Activated T-cell treated with anti-CD3 and anti-CD28 coated beads for 4 hours (primary cell): ENCODE measurements at regions not wholly inside any gene's neighbourhood (a gene's known extent, or its start where the extent isn't known, plus 50 kb on each side); places are given as distances from the start of the nearest gene placed in this dataset.
"Not testable (repeated sequence)": the region's sequence is repeated elsewhere in the genome, so short reads cannot be mapped to it uniquely, and the experiment has no call there.

Experiments used
- DNase-seq: peaks from one replicate; pipeline ENCODE4 v3.0.0-alpha.2; 2020

DNA sequence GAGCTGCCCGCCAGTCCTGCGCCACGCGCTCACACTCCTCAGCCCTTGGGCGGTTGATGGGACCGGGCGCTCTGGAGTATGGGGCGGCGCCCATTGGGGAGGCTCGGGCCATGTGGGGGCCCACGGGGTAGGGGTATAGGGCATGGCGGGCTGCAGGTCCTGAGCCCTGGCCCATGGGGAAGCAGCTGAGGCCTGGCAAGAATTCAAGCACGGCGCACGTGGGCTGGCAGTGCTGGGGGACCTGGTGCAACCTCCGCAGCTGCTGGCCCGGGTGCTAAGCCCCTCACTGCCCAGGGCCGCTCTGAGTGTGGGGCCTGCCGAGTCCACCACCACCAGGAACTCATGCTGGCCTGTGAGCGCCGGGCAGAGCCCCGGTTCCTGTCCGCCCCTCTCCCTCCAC is 229.6 kb upstream of the ZNF608 start:
- DNase-seq, result no peak

DNA sequence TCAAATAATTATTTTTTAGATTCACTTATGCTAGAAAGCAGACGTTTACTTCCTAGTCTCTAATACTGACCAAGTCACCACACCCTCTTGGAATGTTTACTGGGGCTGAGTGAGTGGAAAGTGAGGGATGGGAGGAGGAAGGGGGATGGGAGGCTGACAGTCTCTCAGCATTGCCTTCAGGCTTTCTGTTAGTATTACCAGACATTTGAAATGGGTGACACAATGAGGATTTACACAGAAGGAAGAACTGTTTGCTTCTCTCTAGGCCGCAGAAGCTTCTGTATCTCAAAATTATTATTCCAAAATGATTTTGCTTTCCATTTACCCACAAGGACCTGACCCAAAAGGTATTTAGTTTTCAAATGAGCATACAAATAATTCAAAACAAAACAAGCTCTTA is 232.8 kb upstream of the ZNF608 start:
- no peak for DNase-seq

DNA sequence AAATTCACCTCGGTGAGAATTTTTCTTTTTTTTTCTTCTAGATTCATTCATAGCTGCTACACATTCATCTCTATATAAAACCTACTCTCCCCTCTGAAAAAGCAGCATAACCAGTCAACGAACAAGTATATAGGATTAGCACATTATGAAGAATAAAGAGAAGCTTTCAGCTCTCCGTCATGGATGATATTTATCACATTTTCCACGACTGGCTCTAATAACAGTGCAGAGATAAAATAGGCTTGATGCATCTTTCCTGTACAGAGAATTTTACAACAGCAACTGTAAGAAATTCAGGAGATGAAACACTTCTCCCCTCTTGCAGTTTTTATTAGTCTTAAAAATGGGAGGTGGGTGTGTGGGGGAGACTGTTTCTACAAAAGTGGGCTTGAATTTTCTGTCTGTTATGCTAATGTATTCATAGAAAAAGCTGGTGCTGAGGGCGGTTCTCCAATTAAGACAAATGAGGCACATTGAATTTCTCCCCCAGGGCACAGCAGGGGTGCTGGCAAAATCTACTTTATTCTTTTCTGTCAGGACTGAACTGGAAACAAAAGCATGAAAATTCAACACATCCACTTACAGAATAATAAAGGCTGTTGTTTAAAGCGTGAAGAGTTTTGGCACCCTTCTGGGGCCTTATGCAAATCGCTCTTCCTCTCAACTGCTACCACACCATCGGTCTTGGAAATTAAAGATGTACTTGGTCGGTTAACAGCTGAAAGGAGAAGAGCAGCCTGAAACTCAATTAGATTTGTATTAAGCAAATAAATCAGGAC is 233.9 kb upstream of the ZNF608 start:
- no peak for DNase-seq

DNA sequence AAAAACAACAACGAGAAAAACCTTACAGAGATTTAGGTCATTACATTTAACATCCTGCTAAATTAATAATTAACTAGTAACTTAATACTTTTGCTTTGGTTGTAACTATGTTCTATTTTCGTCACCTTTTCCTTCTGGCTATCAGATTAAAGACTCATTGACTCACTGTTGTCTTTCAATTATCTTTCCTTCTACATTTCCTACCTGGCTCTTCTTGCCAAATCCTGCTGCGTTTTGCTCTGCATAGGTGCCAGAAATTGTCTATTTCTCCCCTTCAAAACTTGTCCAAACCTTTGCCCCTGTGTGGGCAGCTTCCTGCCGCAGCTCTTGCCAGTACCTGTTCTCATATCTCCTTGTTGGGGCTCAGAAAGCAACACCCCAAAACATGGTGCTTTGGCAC is 235.5 kb upstream of the ZNF608 start:
- no peak for DNase-seq

DNA sequence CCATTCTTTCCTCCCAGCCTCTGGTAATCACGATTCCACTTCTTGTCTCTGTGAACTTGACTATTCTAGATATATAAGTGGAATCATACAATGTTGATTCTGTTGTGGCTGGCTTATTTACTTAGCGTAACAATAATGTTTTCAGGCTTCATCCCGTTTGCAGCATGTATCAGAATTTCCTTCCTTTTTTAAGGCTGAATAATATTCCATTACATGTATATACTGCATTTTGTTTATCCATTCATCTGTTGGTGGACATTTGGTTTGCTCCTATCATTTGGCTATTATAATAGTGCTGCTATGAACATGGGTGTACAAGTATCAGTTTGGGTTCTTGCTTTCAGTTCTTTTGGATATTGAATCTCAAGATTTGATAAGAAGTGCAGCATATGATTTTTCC is 239.7 kb upstream of the ZNF608 start:
- no peak for DNase-seq

DNA sequence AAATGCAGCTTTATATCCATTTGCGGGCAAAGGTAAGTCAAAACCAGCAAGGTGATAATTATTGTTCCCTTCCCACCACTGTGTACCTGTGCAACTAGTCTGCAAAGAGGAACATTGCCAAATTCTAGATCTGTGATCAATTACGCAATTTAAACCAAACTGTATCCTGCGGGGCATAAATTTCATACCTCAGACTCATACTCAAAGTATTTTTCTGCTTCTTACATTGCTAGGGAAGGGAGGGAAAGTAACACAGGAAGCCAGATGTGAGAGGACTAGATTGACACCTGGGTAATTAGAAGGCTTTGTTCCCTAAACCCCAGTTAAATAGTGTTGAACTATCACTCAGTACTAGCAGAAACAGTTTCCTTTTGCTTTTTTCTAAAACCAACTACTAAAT is 240.2 kb upstream of the ZNF608 start:
- DNase-seq, result no peak

DNA sequence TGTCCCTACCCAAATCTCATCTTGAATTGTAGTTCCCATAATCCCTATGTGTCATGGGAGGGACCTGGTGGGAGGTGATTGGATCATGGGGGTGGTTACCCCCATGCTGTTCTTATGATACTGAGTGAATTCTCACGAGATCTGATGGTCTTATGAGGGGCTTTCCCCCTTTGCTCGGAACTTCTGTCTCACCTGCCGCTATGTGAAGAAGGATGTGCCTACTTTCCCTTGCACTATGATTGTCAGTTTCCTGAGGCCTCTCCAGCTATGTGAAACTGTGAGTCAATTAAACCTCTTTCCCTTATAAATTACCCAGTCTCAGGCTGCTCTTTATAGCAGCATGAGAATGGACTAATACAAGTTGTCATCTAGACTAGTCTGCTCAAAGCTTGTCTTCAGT is 241.3 kb upstream of the ZNF608 start:
- not testable (repeated sequence) for DNase-seq

DNA sequence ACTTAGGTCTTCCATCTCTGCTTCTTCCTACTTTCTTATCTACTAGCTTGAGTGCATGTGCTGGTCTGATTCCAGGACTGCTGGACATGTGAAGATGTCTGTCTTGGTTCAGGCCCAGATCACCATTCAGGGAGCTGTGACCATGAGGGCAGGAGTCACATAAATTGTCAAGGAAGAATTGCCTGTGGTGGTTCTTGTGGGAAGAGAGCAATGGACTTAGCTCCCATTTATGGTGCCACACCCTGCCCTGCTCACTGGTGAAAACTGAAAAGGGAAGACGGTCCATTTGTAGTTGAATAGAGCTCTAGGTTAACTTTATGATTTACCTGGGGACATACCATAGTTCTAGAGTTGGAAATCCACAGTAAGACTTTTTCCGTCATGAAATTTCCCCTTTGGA is 244.3 kb upstream of the ZNF608 start:
- no peak for DNase-seq

DNA sequence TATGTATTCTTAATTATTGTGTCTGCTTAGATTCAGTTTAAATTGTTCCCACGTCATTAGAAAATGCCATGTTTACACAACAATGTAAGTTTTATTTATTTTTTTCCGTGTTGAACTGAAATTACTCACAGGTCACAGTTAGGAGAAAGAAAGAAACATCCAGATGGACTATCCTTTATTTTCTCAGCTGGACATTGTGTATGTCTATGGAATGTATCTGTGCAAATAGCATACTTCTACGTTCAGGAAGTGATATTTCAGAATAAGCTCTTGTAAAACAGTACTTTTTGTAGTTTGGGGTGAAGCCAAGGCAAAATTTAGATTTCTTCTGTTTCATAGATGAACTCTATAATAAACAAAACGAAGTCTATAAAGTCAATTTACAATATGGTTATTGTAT is 249.0 kb upstream of the ZNF608 start:
- DNase-seq, result no peak

DNA sequence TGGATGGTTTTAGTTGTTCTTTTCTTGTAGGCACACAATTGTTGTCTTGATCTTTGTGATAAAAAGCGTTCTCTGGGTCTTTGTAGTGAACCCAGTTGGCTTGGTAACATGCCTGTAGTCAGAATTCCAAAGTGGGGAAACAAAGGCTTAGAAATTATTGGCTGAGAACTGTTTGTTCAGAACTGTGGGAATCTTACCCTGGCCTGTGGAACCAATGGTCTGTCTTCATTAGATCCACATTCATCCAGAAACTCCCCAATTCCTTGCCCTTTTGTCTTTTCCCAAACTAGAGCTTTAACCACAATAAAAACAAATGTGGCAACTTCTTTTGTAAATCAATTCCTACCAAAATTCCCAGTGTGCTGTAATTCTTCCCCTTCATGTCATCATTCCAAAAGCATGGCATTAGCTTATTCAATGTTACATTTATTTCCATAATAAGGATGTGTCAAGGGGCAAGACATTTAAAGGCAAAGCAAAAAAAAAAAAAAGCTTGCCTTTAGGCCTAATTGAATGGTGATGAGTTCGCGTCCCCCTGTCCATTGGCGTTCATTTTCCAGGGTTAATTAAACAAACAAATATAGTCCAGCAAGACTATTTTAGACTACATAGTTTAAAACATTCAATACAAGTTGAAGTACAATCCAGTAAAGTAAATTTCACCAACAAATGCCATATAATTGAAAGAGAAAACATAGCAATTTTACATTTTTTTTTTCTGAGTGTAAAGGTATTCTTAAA is 249.8 kb upstream of the ZNF608 start:
- DNase-seq, result no peak

DNA sequence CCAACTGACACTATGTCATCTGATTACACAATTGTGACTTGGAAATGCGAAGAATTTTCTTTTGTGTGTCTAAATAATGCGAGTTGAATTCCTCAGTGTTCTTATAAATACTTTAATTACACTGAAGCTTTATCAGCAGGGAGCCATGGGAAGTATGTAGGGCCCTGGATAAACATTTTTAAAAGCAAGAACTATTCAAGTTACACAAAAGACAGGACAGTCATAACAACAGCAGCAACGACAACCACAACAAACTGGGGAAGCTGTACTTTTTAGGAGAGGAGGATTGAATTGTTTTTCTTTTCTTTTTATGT is 250.3 kb upstream of the ZNF608 start:
- no peak for DNase-seq

DNA sequence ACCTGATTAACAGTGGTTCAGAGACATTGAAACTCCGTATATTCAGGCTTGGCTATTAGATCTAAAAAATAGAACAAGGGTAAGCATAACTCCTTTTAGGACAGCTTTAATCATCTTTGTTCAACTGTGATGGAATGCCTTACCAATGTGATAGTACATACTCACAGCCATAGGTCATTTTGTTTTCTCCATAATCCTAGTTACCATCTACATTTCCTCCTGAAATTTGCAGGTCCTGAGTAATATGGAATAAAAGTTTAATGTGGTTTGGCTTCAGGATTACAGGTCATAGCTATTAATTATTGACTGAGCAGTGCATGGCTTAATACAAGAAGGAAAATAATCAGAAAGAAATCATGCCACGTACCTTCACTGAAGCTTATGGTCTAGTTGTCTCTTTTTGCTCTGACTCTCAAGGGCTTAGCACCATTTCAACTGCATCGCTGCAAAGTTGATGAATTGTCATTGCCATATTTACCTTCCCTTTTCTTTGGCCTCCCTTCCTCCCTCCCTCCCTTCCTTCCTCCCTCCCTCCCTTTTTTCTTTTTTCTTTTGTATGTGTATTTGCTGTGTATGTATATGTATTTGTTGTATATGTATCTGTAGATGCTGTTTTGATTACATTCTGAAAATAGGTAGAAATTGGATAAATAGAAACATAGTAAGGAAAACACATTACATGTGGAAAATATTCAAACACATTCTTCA is 250.9 kb upstream of the ZNF608 start:
- DNase-seq, result no peak

DNA sequence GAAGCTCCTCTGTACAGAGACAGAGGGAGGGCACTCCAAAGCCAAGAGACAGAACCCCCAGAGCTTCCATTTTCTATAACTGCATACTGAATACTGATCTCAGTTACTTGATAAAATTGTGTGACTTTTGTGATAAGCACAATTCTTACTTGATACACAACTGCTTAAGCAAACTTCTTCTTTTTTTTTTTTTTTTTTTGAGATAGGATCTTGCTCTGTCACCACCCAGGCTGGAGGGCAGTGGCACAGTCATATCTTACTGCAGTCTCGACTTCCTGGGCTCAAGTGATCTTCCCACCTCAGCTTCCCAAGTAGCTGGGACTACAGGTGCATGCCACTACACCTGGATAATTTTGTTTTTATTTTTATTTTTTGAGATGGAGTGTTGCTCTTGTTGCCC is 252.1 kb upstream of the ZNF608 start:
- no peak for DNase-seq

DNA sequence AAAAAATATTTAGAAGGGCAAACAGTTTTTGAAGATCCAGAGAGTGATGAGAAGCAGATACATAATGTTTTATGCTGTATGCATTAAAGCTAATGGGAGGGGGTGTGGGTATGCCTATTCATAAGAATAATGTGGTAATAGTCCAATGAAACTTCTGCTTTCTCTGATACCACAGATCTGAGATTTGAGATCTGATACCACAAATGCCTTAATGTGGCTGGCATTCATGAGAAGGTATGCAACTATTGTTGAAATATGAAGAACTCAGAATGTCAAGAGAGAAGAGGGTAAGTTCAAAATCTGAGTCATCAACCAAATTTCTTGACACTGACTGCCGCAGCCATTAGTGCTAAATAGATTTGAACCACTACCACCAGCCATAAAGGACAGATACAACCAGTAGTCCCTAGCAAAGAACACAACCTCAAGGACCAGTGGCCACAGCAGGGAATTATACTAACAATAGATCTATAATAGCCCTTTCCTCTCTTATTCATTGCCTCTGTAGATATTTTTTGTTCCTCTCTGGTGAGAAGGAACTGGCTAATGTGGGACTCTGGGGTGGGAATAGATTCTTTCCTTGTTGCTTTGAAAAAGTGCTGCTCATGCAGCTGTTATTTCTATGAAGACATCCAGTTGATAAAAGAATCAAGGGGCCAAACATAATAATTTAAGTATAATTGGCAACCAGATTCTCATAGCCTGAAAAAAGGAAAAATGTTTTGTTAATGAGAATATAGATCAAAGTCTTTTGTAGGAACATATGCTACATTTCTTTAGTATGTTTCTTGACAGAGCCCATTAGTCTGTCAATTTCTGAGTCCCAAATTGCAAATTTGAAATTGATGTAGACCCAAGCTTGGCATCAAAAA is 256.5 kb upstream of the ZNF608 start:
- no peak for DNase-seq

DNA sequence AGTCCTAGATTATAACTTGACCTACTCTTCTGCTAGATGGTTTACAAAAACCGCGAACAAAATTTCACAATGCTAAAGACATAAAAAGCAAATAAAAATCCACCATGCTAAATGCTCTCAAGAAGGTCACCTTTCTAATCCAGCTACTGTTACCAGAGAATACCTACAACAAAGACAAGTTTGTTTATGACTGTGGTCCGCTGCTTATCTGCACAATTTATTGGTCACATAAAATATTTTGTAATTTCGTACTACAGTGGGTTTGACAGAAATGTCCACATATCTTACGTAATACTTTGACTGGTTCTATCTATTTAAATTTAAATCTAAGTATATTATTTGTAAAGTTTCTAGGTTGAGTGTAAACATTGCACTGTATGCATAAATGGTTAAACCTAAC is 257.6 kb upstream of the ZNF608 start:
- no peak for DNase-seq

DNA sequence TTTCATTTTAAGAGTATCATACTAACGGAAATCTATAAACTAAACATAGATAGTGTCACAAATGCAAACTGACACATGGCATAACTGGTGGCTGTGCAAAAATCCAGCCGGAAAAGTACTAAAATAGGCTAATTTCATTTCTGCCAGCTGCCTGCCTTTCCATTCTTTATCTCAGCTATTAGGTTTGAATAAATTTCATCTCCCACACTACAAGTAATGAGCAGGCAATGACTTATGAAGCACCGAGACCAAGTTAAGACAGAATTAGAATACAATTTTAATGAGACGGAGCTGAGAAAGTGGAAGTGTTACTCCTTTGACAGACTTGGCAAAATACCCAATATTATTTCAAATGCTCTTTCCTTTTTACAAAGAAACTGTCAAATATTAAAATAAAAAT is 258.8 kb upstream of the ZNF608 start:
- DNase-seq, result no peak

DNA sequence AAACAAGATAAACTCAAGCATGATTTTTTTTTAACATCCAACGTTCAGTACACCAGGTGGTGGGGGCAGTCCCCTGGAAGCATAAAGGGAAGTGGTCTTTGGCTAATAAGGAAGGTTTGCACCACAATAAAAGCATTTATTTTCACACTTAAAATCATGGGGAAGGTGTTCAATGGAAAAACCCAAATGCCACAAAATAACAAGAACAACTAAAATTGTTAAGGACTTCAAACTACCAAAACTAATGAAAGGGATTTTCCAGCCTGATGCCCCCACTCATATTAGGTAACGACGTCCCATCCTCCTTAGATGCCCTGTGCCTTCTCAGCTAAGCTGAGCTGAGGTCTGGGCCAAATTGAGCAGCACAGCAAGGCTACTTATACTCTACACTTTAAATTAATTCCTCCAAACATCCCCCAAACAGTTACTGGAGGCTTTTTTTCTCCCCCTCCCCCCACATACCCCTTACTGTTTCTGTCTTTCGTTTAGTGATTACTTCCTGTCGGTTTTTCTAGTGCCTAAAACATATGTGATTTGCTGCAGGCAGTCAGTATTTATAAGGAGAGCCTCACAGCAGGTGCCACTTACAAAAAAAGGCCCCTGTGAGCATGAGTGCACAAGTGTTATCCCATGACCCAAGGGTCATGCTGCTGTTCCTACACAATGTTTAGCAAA is 259.7 kb upstream of the ZNF608 start:
- no peak for DNase-seq

DNA sequence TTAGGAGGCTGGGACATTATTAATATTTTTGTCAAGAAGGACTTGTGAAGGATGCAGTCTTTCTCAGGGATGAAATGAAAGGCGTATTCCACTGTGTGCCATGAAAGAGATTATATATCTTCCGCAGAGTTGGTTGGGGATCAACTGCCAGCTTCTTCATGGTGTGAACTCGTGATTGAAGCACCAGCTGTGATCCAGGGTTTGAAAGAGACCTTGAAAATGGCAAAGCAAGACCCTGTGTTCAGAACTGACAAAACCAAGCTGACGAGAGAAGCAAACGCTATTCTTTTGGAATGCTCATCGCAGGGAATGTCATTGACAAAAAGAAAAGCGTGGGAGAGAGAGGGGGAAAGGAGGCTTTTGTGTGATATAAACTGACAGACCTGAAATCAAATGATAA is 263.9 kb upstream of the ZNF608 start:
- no peak for DNase-seq

DNA sequence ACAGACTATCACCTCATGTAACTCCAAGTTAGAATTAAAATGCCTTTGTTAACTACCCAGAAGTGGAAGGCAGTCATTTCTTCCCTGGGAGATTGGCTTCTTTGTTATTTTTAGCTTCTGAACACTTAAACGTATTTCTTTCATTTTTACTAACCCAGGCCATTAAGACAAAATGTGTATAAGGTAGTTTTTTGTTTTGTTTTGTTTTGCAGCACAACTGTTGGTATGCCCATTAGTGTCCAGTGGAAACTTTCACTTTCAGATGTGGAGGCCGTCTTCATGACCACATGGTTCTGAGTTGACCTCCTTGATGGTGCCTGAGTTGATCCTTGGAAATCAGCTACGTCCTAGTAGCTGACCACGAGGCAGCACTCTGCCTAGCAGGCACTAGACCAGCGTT is 264.6 kb upstream of the ZNF608 start:
- DNase-seq, result no peak

DNA sequence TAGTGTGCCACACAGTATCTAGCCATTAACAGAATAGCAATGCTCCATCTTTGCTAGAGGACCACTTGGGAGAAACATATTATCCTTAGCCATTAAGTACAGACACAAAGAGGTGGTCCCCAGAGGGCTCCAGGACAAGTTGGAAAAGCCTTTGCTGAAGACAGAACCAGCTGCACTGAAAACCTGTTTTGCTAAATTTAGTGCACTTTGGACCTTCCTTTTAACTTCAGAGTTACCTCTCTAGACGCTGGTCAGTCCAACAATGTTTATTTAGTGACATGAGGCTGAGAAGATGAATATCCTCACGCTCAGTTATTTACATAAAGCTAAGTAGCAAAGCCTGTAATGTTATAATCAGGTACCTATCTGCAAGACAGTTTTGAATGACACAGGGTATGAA is 265.0 kb upstream of the ZNF608 start:
- no peak for DNase-seq

DNA sequence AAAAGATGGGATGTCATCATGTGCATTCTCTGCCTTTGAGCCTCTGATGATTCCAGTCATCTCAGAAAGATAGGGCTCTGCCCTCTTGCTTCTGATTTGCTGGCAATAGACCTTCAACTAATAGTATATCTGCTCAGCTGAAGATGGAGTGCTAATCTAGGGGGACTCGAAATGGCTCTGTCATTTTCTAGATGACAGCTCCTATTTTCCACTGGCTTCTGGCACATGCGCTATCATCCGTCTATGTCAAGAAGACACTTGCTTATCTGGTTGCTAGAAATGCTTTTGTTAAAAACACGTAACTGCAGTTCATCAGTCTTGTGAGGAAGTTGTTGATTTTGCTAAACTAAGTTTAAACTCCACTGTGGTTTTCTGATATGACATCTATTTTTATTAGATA is 265.5 kb upstream of the ZNF608 start:
- no peak for DNase-seq

DNA sequence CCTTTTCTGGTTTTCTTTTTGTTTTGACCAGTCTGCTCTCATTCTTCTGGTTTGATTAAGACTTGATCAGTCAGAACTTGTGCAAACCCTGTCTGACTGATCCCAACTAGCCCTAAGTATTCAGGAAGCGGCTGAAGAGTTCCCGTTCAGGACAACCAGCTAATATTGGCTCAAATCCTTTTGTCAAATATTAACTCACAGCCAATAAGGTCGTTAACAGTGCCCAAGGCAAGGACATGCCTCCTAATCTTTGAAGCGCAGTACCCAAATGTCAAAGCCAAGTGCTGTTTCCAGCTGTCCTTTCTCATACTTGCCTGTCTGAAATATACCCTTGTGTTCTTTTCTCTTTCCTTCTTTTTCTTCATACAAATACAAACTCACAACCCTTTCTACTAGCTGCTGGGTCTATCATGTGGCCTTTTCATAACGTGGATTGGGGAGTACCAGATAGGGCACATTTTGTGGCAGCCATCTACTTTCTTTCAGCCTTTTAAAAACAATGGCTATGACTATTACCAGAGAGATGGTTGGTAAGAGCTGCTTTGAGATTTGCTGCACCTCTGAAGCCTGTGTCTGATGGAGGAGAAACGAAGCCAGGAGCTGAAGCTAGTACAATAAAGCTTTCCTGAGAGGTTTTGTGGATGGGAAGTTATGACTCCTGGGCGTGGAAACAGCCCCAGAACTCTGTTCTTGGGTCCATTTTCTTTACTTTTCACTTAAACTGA is 266.4 kb upstream of the ZNF608 start:
- DNase-seq, result no peak
